BE2C (cell line): ENCODE measurements at regions not wholly inside any gene's neighbourhood (a gene's known extent, or its start where the extent isn't known, plus 50 kb on each side); places are given as distances from the start of the nearest gene placed in this dataset.

Source experiments
- DNase-seq: peaks from one replicate; pipeline ENCODE4 v3.0.0-alpha.2; 2020
- H3K27me3 ChIP-seq: fragments of 250-450 bp; sonication (Bioruptor Pico); 2 replicates; pipeline ENCODE4 v1.5.1; 2020; ENCODE audit warnings: mild to moderate bottlenecking
- H3K36me3 ChIP-seq: fragments of 250-450 bp; sonication (Bioruptor Pico); 2 replicates; pipeline ENCODE4 v1.5.1; 2020; ENCODE audit warnings: mild to moderate bottlenecking
- H3K4me1 ChIP-seq: fragments of 250-450 bp; sonication (Bioruptor Pico); 2 replicates; pipeline ENCODE4 v1.5.1; 2020
- H3K4me3 ChIP-seq: 2 replicates; pipeline ENCODE4 v1.5.1; 2011; ENCODE audit warnings: low read depth, low read length
- H3K9me3 ChIP-seq: fragments of 250-450 bp; sonication (Bioruptor Pico); 2 replicates; pipeline ENCODE4 v1.5.1; 2020
- CTCF ChIP-seq: IDR thresholded peaks from 2 replicates; pipeline ENCODE4 v1.5.1; 2012; ENCODE audit warnings: mild to moderate bottlenecking, low read depth, low read length

- DNase-seq, result no peak
- Histone ChIP-seq H3K4me3 (no peak overlapping the region), H3K4me1 (no peaks in the 10 kb centered on the region), H3K27me3 (no peaks in the 10 kb centered on the region), H3K9me3 (no peaks in the 10 kb centered on the region), H3K36me3 (no peaks in the 10 kb centered on the region)
- no peak for TF ChIP-seq CTCF
These were observed 201.2 kb upstream of the FAM78B start for GRCh38 chr1:166368030-166368429.

DNA sequence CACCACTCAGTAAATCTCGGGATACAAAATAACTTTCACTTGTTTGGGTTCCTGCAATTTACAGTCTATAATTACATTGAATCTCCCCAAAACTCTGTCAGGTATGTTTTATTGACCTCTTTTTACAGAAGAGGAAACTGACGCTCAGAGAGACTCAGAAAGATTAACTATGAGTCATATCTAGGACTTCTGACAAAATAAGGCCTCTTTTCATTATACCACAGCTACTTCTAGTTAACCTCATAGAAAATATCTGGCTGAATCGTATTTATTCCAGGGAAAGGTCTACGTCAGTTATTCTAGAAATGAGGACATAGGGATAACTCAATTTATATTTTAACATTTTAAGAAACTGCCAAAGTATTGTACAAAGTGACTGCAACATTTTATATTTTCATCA is 211.1 kb upstream of the FAM78B start:
- no peak overlapping the region for H3K4me3 ChIP-seq
- no peaks in the 10 kb centered on the region for H3K36me3 ChIP-seq
- DNase-seq, result no peak
- no peaks in the 10 kb centered on the region for H3K27me3 ChIP-seq
- no peaks in the 10 kb centered on the region for H3K4me1 ChIP-seq
- no peaks in the 10 kb centered on the region for H3K9me3 ChIP-seq
- no peak for TF ChIP-seq CTCF

DNA sequence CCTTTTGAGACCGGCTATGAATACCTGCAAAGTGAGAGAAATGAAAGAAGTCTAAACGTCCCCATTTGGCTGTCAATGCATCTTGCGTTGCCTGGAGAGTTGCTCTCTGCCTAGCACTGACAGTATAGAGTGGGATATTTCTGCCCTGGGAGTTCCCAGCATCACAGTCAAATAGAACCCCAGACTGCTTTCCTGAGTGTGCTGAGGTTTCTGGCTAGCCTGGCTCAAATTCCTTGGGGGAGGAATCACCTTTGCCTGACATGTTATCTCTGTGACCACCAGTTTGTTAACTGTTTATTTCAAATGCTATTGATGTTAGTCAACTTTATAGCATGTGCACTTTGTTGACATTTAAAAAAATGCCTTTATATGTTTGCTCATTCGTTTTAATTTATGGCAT is 212.0 kb upstream of the FAM78B start:
- no peaks in the 10 kb centered on the region for H3K9me3 ChIP-seq
- no peak for DNase-seq
- no peaks in the 10 kb centered on the region for H3K27me3 ChIP-seq
- H3K4me1 ChIP-seq, result no peaks in the 10 kb centered on the region; the same call in 1 of the 2 replicates
- no peaks in the 10 kb centered on the region for H3K36me3 ChIP-seq
- H3K4me3 ChIP-seq, result no peak overlapping the region
- TF ChIP-seq CTCF, result no peak

DNA sequence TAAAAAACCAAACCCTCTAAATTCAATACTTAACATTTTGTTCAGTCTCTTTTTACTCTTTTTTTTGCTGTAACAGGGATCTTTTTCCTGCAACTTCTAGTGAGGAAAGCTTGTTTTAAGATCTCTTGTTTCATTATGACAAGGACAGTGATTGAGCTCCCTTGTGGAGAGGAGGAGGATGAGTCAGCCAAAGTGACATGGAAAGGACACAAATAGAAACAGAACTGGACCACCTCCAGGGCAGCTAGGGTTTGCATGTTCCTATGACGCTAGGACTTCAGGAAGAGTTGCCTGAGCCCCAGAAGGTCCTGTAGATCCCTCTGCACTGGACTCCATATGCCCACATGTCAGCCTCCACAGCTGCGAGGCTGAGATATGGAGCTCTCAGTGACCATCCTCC is 212.6 kb upstream of the FAM78B start:
- Histone ChIP-seq H3K4me3 (no peak overlapping the region), H3K36me3 (no peaks in the 10 kb centered on the region), H3K4me1 (no peaks in the 10 kb centered on the region; the same call in 1 of the 2 replicates), H3K9me3 (no peaks in the 10 kb centered on the region), H3K27me3 (no peaks in the 10 kb centered on the region)
- no peak for TF ChIP-seq CTCF
- DNase-seq, result no peak

GRCh38 chr1:166383137-166383536 is 216.3 kb upstream of the FAM78B start:
- Histone ChIP-seq H3K27me3 (no peaks in the 10 kb centered on the region), H3K4me1 (no peaks in the 10 kb centered on the region; the same call in 1 of the 2 replicates), H3K4me3 (no peak overlapping the region), H3K9me3 (no peaks in the 10 kb centered on the region), H3K36me3 (no peaks in the 10 kb centered on the region)
- no peak for DNase-seq
- no peak for TF ChIP-seq CTCF

- TF ChIP-seq CTCF, result no peak
- H3K27me3 ChIP-seq, result no peaks in the 10 kb centered on the region
- DNase-seq, result no peak
- H3K4me3 ChIP-seq, result no peak overlapping the region
- no peaks in the 10 kb centered on the region; the same call in 1 of the 2 replicates for H3K4me1 ChIP-seq
- H3K36me3 ChIP-seq, result no peaks in the 10 kb centered on the region
- no peaks in the 10 kb centered on the region for H3K9me3 ChIP-seq
These were observed 217.0 kb upstream of the FAM78B start for GRCh38 chr1:166383635-166384346.
